Type B pancreatic cell (in vitro differentiated cells): ENCODE measurements at regions not wholly inside any gene's neighbourhood (a gene's known extent, or its start where the extent isn't known, plus 50 kb on each side); places are given as distances from the start of the nearest gene placed in this dataset.
A peak's percentile ranks its signal among the peaks of the same experiment; 100 is the strongest.

Experiments
- DNase-seq: peaks from one replicate; pipeline ENCODE4 v3.0.0; 2021; ENCODE audit warnings: mixed read lengths; ENCODE audit not compliant: unreplicated experiment; ENCODE audit errors: extremely low spot score
- H3K27ac Mint-ChIP-seq: 2 replicates; pipeline ENCODE4 v1.8.0; 2021; ENCODE audit warnings: mild to moderate bottlenecking, mixed read lengths
- H3K27me3 Mint-ChIP-seq: 2 replicates; pipeline ENCODE4 v1.8.0; 2021; ENCODE audit warnings: mixed read lengths
- H3K36me3 Mint-ChIP-seq: 2 replicates; pipeline ENCODE4 v1.8.0; 2021; ENCODE audit warnings: mixed read lengths
- H3K4me1 Mint-ChIP-seq: one replicate; pipeline ENCODE4 v1.8.0; 2021; ENCODE audit warnings: mixed read lengths; ENCODE audit not compliant: unreplicated experiment
- H3K4me3 Mint-ChIP-seq: 2 replicates; pipeline ENCODE4 v1.8.0; 2021; ENCODE audit warnings: mild to moderate bottlenecking, mixed read lengths
- H3K9me3 Mint-ChIP-seq: 2 replicates; pipeline ENCODE4 v1.8.0; 2021; ENCODE audit warnings: mixed read lengths
- CTCF ChIP-seq: fragments of 200-600 bp; sonication (generic); conservative IDR thresholded peaks from 2 replicates; pipeline ENCODE4 v1.5.0; 2021; ENCODE audit warnings: antibody characterized with exemption, mild to moderate bottlenecking

- peak; percentile 20 for TF ChIP-seq CTCF
- Mint-ChIP-seq H3K27me3 (no peaks in the 10 kb centered on the region), H3K27ac (no peak overlapping the region), H3K4me3 (no peak overlapping the region), H3K36me3 (no peaks in the 10 kb centered on the region), H3K4me1 (peaks cover 15% of the 10 kb centered on the region), H3K9me3 (peaks cover 4% of the 10 kb centered on the region)
- no peak for DNase-seq
These were observed 307.6 kb downstream of the CWC27 start for GRCh38 chr5:65076251-65076869.

- no peaks in the 10 kb centered on the region for H3K27me3 Mint-ChIP-seq
- H3K4me1 Mint-ChIP-seq, result peaks cover 15% of the 10 kb centered on the region
- no peak for DNase-seq
- no peak overlapping the region for H3K27ac Mint-ChIP-seq
- no peak for TF ChIP-seq CTCF
- no peak overlapping the region for H3K4me3 Mint-ChIP-seq
- peaks cover 4% of the 10 kb centered on the region for H3K9me3 Mint-ChIP-seq
- no peaks in the 10 kb centered on the region for H3K36me3 Mint-ChIP-seq
These were observed 308.9 kb downstream of the CWC27 start for GRCh38 chr5:65077653-65078052.

GRCh38 chr5:65078331-65078730 is 309.6 kb downstream of the CWC27 start:
- no peak for TF ChIP-seq CTCF
- Mint-ChIP-seq H3K4me3 (no peak overlapping the region), H3K4me1 (peaks cover 15% of the 10 kb centered on the region), H3K36me3 (no peaks in the 10 kb centered on the region), H3K27ac (no peak overlapping the region), H3K27me3 (no peaks in the 10 kb centered on the region), H3K9me3 (peaks cover 4% of the 10 kb centered on the region)
- no peak for DNase-seq

- no peaks in the 10 kb centered on the region for H3K36me3 Mint-ChIP-seq
- peaks cover 10% of the 10 kb centered on the region for H3K4me1 Mint-ChIP-seq
- H3K4me3 Mint-ChIP-seq, result no peak overlapping the region
- peaks cover 4% of the 10 kb centered on the region for H3K9me3 Mint-ChIP-seq
- DNase-seq, result no peak
- TF ChIP-seq CTCF, result no peak
- no peaks in the 10 kb centered on the region for H3K27me3 Mint-ChIP-seq
- no peak overlapping the region for H3K27ac Mint-ChIP-seq
These were observed 312.3 kb downstream of the CWC27 start for GRCh38 chr5:65081071-65081470.

- Mint-ChIP-seq H3K4me3 (no peak overlapping the region), H3K4me1 (no peaks in the 10 kb centered on the region), H3K27ac (no peak overlapping the region), H3K27me3 (no peaks in the 10 kb centered on the region), H3K9me3 (no peaks in the 10 kb centered on the region), H3K36me3 (no peaks in the 10 kb centered on the region)
- TF ChIP-seq CTCF, result no peak
- no peak for DNase-seq
These were observed 316.2 kb downstream of the CWC27 start for GRCh38 chr5:65084795-65085515.
